ENCODE measurements at regions not wholly inside any gene's neighbourhood (a gene's known extent, or its start where the extent isn't known, plus 50 kb on each side); places are given as distances from the start of the nearest gene placed in this dataset.
"Not testable (repeated sequence)": the region's sequence is repeated elsewhere in the genome, so short reads cannot be mapped to it uniquely, and the experiment has no call there.

DNA sequence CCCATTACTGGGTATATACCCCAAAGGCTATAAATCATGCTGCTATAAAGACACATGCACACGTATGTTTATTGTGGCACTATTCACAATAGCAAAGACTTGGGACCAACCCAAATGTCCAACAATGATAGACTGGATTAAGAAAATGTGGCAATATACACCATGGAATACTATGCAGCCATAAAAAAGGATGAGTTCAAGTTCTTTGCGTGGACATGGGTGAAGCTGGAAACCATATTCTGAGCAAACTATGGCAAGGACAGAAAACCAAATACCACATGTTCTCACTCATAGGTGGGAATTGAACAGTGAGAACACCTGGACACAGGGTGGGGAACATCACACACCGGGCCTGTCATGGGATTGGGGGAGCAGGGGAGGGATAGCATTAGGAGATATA, 54.4 kb upstream of the MUCL1 start:
- DNase-seq: not testable (repeated sequence)

- no peak for DNase-seq
Measured at GRCh38 chr12:54798651-54799050, 55.7 kb upstream of the MUCL1 start.

DNA sequence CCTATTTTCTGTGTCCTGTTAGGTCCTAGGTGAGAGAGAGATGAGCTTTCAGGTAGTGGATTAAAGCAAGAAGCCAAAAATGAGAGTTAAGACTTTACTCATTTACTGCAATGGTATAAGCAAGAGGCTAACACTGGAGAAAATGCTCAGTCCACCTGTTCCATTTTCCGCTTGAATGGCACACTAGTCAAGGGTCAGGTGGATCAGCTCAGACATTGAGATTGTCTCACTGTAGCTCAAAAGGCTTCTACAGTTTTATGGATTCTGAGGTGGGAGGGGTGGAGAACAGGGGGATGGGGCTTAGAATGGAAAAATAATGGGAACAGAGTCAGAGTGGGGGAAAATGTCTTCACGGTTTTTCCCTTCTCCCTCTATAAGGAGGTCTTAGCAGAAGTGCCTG, 57.3 kb upstream of the MUCL1 start:
- DNase-seq: no peak

DNA sequence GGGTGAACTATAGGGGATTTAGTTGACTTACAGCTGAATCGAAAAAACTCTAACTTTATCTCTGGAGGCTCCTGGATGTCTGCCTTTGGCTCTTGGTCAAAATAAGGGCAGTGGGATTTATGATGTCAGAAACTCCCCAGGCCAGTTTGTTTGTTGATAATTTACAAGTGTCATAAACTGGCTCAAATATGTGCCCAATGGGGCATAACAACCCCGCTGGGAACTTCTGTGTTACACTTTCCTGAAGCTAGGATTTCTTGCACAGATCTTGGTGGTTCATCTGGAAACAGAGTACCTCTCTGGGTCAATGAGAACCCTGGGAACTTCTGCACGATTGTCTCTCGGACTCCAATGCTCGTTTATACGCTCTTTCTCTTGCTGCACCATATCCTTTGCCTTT, 58.7 kb upstream of the MUCL1 start:
- no peak for DNase-seq

GRCh38 chr12:54786081-54786480, 68.2 kb upstream of the MUCL1 start:
- DNase-seq: no peak

- no peak for DNase-seq
Measured at GRCh38 chr12:54784115-54784514, 70.2 kb upstream of the MUCL1 start.

DNA sequence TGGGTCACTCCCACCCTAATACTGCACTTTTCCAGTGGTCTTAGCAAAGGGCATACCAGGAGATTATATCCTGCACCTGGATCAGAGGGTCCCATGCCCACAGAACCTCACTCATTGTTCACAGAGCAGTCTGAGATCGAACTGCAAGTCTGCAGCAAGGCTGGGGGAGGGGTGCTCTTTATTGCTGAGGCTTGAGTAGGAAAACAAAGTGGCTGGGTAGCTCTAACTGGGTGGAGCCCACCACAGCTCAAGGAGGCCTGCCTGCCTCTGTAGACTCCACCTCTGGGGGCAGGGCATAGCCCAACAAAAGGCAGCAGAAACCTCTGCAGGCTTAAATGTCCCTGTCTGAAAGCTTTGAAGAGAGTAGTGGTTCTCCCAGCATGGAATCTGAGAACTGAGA, 77.3 kb upstream of the MUCL1 start:
- DNase-seq: not testable (repeated sequence)

- DNase-seq: no peak
Measured at GRCh38 chr12:54773593-54773992, 80.7 kb upstream of the MUCL1 start.

DNA sequence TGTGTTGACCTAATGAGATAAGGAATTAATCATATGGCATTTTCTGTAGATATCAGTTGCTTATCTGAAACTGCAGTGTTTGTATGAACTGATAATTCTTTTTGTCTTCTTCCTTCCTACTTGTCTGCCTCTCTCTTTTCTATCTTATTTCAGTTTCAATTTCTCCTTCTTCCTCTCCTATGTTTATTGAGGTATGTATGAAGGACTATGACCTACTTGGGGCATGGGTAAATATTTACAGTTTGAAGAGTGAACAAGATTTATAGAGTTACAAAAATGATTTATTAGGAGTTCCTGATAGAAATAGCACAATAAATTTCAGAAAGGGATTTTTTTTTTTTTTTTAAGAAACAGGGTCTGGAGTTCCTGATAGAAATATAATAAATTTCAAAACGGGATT, 88.7 kb upstream of the MUCL1 start:
- DNase-seq: no peak

DNA sequence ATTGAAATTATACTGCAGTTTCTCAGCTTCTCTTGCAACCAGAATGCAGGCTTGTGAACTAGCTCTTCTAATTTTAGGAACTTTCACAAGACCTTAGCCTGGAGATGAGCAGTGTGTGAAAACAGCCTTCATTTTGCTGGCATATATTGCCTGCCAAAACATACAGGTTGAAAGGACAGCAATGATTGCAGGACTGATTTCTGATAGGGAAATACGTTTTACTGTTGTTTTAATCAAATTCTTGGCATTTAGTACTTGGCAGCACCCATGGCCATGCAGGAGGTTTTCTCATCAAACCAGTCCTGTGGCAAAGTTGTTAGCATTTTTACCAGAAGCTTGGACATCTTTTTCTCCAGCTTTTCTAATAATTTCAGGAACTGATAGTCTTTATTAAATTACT, 91.9 kb upstream of the MUCL1 start:
- DNase-seq: no peak

- peak; percentile 36 for DNase-seq
Measured at GRCh38 chr12:54759751-54760150, 94.6 kb upstream of the MUCL1 start.

DNA sequence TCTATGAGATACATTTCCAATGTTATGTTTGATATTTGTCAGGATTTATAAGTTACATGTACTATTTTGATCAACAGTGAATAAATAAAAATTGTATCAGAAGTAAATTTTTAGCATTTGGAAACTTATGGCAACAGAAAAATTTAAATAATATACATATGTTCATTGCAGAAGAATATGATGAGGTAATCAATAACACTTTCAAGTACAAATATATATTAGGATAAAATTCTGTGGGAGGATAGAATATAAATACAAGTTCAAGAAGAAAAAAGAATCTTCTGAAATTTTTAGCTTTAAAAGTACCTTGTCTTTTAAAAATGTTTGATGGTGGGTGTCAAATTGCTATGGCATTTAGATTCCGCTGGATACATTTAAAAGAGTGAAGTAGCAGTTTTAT, 102.8 kb upstream of the MUCL1 start:
- no peak for DNase-seq

GRCh38 chr12:54749191-54749818, 101.1 kb upstream of the DCD start:
- peak; percentile 74 for DNase-seq

DNA sequence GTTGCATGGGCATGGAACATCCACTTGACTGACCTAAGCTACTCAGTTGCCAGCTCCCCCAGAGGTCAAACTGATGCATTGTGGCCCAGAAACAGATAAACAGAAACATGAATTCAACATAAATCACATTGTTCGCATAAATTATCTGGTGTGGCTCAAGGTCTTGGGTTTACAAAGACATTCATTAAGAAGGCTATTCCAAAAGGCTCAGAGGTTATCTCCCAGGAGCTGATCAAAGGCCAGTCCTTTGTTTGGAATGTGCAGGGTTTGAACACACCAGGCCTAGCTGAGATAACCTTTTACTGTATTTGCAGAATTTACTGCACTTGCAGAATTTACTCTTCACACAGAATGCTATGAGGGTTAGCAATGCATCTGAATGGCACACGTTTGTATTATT, 96.4 kb upstream of the DCD start:
- no peak for DNase-seq

GRCh38 chr12:54740882-54741281, 92.7 kb upstream of the DCD start:
- peak; percentile 35 for DNase-seq

GRCh38 chr12:54736549-54736948, 88.4 kb upstream of the DCD start:
- DNase-seq: peak; percentile 12

- no peak for DNase-seq
Measured at GRCh38 chr12:54734196-54734950, 86.2 kb upstream of the DCD start.

DNA sequence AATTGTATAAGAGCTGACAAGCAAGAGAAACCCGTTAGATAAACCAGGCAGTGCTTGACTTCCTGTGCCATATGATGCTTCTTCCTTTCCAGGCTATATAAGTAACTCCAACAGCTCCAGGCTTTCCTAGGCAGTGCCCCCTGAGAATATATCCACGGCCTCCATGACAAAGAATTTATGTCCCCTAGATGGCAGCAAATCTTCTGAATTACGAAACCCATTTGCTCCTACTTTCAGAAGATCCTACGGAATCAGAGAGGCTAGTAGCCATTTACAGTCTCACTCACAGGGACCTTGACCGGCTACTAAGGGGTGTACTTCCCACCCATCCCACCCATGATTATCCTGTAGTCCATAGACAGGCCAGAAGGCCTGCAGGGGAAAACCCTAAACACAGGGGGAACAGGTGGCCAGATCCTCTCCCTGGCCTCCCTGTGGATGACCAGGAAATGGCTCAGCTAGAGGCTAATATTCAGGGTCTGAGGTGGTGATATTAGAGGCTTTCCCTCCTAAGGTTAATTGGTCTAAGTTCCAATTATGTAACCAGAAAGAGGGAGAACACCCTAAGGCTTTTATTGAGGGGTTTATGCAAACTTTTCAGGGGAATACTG, 77.2 kb upstream of the DCD start:
- DNase-seq: peak; percentile 43

- DNase-seq: peak; percentile 69
Measured at GRCh38 chr12:54723379-54724256, 75.5 kb upstream of the DCD start.

- DNase-seq: no peak
Measured at GRCh38 chr12:54721312-54721711, 73.1 kb upstream of the DCD start.

- DNase-seq: no peak
Measured at GRCh38 chr12:54719691-54720090, 71.5 kb upstream of the DCD start.

- no peak for DNase-seq
Measured at GRCh38 chr12:54716261-54716660, 68.1 kb upstream of the DCD start.

DNA sequence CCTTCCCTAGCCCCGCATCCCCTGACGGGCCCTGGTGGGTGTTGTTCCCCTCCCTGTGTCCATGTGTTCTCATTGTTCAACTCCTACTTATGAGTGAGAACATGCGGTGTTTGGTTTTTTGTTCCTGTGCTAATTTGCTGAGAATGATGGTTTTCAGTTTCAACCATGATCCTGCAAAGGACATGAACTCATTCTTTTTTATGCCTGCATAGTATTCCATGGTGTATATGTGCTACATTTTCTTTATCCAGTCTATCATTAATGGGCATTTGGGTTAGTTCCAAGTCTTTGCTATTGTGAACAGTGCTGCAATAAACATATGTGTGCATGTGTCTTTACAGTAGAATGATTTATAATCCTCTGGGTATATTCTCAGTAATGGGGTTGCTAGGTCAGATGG, 65.7 kb upstream of the DCD start:
- not testable (repeated sequence) for DNase-seq

All from CD4-positive, alpha-beta T cell treated with Interleukin-10 for 1 hour (primary cell).